Trophoblast cell (in vitro differentiated cells and primary cell): ENCODE measurements at regions not wholly inside any gene's neighbourhood (a gene's known extent, or its start where the extent isn't known, plus 50 kb on each side); places are given as distances from the start of the nearest gene placed in this dataset.

Source experiments
- DNase-seq, 2 donors: peaks; one replicate each; pipeline ENCODE4 v3.0.0-alpha.2; 2016
- H2AFZ ChIP-seq: 2 replicates; pipeline ENCODE4 v1.6.1; 2013; ENCODE audit warnings: low read length, moderate library complexity, mild to moderate bottlenecking; ENCODE audit not compliant: insufficient read depth, poor library complexity
- H2AK5ac ChIP-seq: 2 replicates; pipeline ENCODE4 v1.6.1; 2013; ENCODE audit warnings: mild to moderate bottlenecking, low read length
- H2BK120ac ChIP-seq: 2 replicates; pipeline ENCODE4 v1.6.1; 2013; ENCODE audit warnings: low read length, mild to moderate bottlenecking, moderate library complexity; ENCODE audit not compliant: insufficient read depth, poor library complexity
- H2BK12ac ChIP-seq: 2 replicates; pipeline ENCODE4 v1.6.1; 2013; ENCODE audit warnings: mild to moderate bottlenecking, low read length, moderate library complexity
- H2BK5ac ChIP-seq: 2 replicates; pipeline ENCODE4 v1.6.1; 2013; ENCODE audit warnings: low read length, low read depth, moderate library complexity, mild to moderate bottlenecking; ENCODE audit not compliant: poor library complexity
- H3K14ac ChIP-seq: 2 replicates; pipeline ENCODE4 v1.6.1; 2013; ENCODE audit warnings: mild to moderate bottlenecking, low read length
- H3K18ac ChIP-seq: 2 replicates; pipeline ENCODE4 v1.6.1; 2013; ENCODE audit warnings: mild to moderate bottlenecking, low read length
- H3K23ac ChIP-seq: 2 replicates; pipeline ENCODE4 v1.6.1; 2013; ENCODE audit warnings: low read length
- H3K27ac ChIP-seq: 2 replicates; pipeline ENCODE4 v1.5.1; 2013; ENCODE audit warnings: low read depth, mild to moderate bottlenecking, inconsistent platforms, low read length, moderate library complexity
- H3K27me3 ChIP-seq: 2 replicates; pipeline ENCODE4 v1.6.1; 2013; ENCODE audit warnings: inconsistent platforms, mild to moderate bottlenecking, low read length, moderate library complexity; ENCODE audit not compliant: insufficient read depth
- H3K36me3 ChIP-seq, 2 experiments: 1 replicate in 1 of 2; 2 replicates in 1 of 2; pipeline ENCODE4 v1.6.1; 2013; ENCODE audit warnings: low read length in 2 of 2, mild to moderate bottlenecking in 2 of 2, moderate library complexity in 1 of 2; ENCODE audit not compliant: insufficient read depth in 2 of 2, control insufficient read depth in 1 of 2
- H3K4ac ChIP-seq: 2 replicates; pipeline ENCODE4 v1.6.1; 2013; ENCODE audit warnings: low read depth, mild to moderate bottlenecking, low read length, moderate library complexity
- H3K4me1 ChIP-seq, 2 experiments: 1 replicate in 1 of 2; 2 replicates in 1 of 2; pipeline ENCODE4 v1.6.1; 2013; ENCODE audit warnings: low read length in 2 of 2, mild to moderate bottlenecking in 2 of 2, moderate library complexity in 1 of 2; ENCODE audit not compliant: insufficient read depth in 2 of 2, control insufficient read depth in 1 of 2
- H3K4me2 ChIP-seq: 2 replicates; pipeline ENCODE4 v1.6.1; 2013; ENCODE audit warnings: inconsistent platforms, mild to moderate bottlenecking, low read length, moderate library complexity
- H3K4me3 ChIP-seq: 2 replicates; pipeline ENCODE4 v1.5.1; 2013; ENCODE audit warnings: mild to moderate bottlenecking, low read depth, low read length, inconsistent platforms
- H3K79me1 ChIP-seq: one replicate; pipeline ENCODE4 v1.6.1; 2013; ENCODE audit warnings: low read length
- H3K79me2 ChIP-seq: 2 replicates; pipeline ENCODE4 v1.6.1; 2013; ENCODE audit warnings: low read length, mild to moderate bottlenecking; ENCODE audit not compliant: control insufficient read depth, insufficient read depth, poor library complexity
- H3K9ac ChIP-seq: 2 replicates; pipeline ENCODE4 v1.6.1; 2013; ENCODE audit warnings: mild to moderate bottlenecking, low read length
- H3K9me3 ChIP-seq: 2 replicates; pipeline ENCODE4 v1.6.1; 2013; ENCODE audit warnings: low read depth, mild to moderate bottlenecking, control low read depth, inconsistent platforms, low read length; ENCODE audit not compliant: insufficient read depth
- H4K12ac ChIP-seq: 2 replicates; pipeline ENCODE4 v1.6.1; 2013; ENCODE audit warnings: low read depth, mild to moderate bottlenecking, low read length, moderate library complexity
- H4K8ac ChIP-seq: 2 replicates; pipeline ENCODE4 v1.6.1; 2013; ENCODE audit warnings: low read depth, mild to moderate bottlenecking, low read length, moderate library complexity
- H4K91ac ChIP-seq: one replicate; pipeline ENCODE4 v1.6.1; 2013; ENCODE audit warnings: low read depth, mild to moderate bottlenecking, low read length, moderate library complexity
- WGBS: extraction: QIAGEN DNeasy Blood & Tissue Kit; methylation state at CpG from one replicate; pipeline ENCODE4 v1.1.7; 2013; ENCODE audit warnings: missing lambda C conversion rate; ENCODE audit not compliant: insufficient read length, insufficient coverage; ENCODE audit errors: extremely low coverage; 5-methylcytosine and 5-hydroxymethylcytosine counted together

GRCh38 chr15:29969562-29970401 is 113.0 kb upstream of the GOLGA8J start:
- Histone ChIP-seq H3K27ac (no peak overlapping the region), H3K79me1 (no peaks in the 10 kb centered on the region), H3K79me2 (no peaks in the 10 kb centered on the region), H3K23ac (no peak overlapping the region), H3K4me3 (no peak overlapping the region), H3K27me3 (peaks cover 32% of the 10 kb centered on the region), H3K14ac (no peak overlapping the region), H3K4ac (no peak overlapping the region), H3K4me2 (no peak overlapping the region), H4K12ac (no peak overlapping the region), H2AFZ (no peak overlapping the region), H4K91ac (no peak overlapping the region), H3K9me3 (peaks cover 2% of the 10 kb centered on the region), H2BK120ac (no peak overlapping the region), H3K18ac (no peak overlapping the region), H4K8ac (no peak overlapping the region), H2BK12ac (no peak overlapping the region), H3K9ac (no peak overlapping the region), H2BK5ac (no peak overlapping the region), H3K4me1 (peaks cover 0 to 4% of the 10 kb centered on the region in 2 experiments), H3K36me3 (no peaks in the 10 kb centered on the region), H2AK5ac (no peak overlapping the region)
- DNase-seq = no peak
- WGBS = no CpG with 5 or more reads among the region's 10 CpGs

DNA sequence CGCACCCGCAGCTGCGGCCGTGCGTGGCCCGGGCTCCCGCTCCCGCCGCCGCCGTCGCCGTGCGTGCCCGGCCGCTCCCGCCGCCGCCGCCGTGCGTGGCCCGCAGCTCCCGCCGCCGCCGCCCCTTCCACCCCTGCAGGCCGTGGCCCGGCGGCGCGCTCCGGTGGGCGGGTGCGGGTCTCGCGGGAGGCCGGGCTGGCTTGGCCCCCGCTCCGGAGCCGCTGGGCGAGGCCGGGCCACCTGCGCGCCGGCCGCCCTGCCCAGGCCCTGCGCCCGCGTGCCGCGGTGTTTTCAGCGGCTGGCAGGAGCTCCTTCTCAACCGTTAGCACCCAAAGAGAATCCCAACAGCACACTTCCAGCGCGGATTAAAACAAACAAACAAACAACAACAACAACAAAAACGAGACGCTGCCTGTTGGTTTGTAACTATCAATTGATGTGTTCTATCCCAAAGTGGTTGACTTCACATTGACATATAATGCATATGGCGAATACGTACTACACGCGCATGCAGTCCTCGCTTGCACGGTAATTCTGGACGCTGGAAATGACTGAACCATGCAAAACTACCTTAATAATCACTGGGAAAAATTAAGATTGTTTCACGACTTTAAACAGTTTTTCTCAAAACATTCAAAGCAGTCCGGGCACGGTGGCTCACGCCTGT is 113.7 kb upstream of the GOLGA8J start:
- Histone ChIP-seq H3K79me2 (no peaks in the 10 kb centered on the region), H3K14ac (no peak overlapping the region), H2BK120ac (no peak overlapping the region), H3K23ac (no peak overlapping the region), H2BK5ac (no peak overlapping the region), H3K4me2 (peak overlapping the region; percentile 81), H3K4me3 (peak overlapping the region; percentile 67), H3K18ac (no peak overlapping the region), H2BK12ac (no peak overlapping the region), H3K9me3 (peaks cover 2% of the 10 kb centered on the region), H4K91ac (no peak overlapping the region), H4K12ac (no peak overlapping the region), H3K9ac (no peak overlapping the region), H3K27ac (no peak overlapping the region), H3K79me1 (no peaks in the 10 kb centered on the region), H3K4ac (no peak overlapping the region), H2AK5ac (no peak overlapping the region), H3K27me3 (peaks cover 32% of the 10 kb centered on the region), H3K4me1 (peaks cover 0 to 4% of the 10 kb centered on the region in 2 experiments), H3K36me3 (no peaks in the 10 kb centered on the region), H2AFZ (peak overlapping the region; percentile 52), H4K8ac (no peak overlapping the region)
- no CpG with 5 or more reads among the region's 69 CpGs for WGBS
- peak in 1 of 2 donors; percentile 16 for DNase-seq

DNA sequence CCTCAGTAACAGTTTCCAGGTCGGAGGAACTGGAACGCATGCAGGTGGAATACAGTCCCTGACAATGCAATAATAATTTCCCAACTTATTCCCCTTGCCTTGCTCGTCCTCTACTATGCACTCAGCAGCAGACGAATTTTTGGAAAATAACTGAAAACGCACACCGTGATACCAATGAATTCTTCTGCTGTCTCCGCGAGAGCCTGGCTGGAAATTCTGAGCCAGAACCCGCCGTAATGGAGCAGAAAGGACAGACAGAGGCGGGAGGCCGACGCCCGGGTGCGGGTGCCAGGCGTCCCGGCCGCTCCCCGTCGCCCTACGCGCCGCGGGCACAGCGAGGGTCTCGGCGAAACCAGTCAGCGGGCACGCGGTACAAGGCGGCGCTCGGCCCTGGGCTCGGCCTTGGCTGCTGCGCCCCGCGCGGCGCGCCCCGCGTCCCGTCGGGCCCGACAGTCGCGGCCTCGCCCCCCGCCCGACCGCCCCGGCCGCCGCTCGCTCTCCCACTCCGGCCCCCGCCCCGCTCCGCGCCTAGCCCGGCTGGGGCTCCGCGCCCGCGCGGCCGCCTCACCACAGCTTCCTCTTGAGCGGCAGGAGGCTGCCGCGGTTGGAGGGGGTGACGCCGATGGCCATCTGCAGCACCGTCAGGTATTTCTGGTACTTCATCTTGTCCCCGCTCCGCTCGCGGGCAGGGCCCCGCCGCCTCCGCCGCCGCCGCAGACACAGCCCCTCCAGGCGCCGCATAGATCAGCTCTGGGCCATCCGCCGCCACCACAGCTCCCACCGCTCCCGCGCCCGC is 114.5 kb upstream of the GOLGA8J start:
- H3K9ac ChIP-seq = no peak overlapping the region
- no peak overlapping the region for H4K91ac ChIP-seq
- no peak overlapping the region for H3K18ac ChIP-seq
- peak in 1 of 2 donors; percentile 33 for DNase-seq
- peaks cover 0 to 4% of the 10 kb centered on the region in 2 experiments for H3K4me1 ChIP-seq
- H3K27me3 ChIP-seq = peaks cover 32% of the 10 kb centered on the region
- H3K14ac ChIP-seq = no peak overlapping the region
- H3K79me2 ChIP-seq = no peaks in the 10 kb centered on the region
- no peaks in the 10 kb centered on the region for H3K36me3 ChIP-seq
- no peak overlapping the region for H4K12ac ChIP-seq
- no peak overlapping the region for H2BK120ac ChIP-seq
- H3K23ac ChIP-seq = no peak overlapping the region
- H2BK5ac ChIP-seq = no peak overlapping the region
- H3K4me3 ChIP-seq = peak overlapping the region; percentile 67
- H3K4ac ChIP-seq = no peak overlapping the region
- H3K9me3 ChIP-seq = peaks cover 2% of the 10 kb centered on the region
- no peaks in the 10 kb centered on the region for H3K79me1 ChIP-seq
- H2AK5ac ChIP-seq = no peak overlapping the region
- peak overlapping the region; percentile 81 for H3K4me2 ChIP-seq
- no peak overlapping the region for H2BK12ac ChIP-seq
- no peak overlapping the region for H4K8ac ChIP-seq
- H2AFZ ChIP-seq = peak overlapping the region; percentile 52
- no peak overlapping the region for H3K27ac ChIP-seq
- no CpG with 5 or more reads among the region's 91 CpGs for WGBS

DNA sequence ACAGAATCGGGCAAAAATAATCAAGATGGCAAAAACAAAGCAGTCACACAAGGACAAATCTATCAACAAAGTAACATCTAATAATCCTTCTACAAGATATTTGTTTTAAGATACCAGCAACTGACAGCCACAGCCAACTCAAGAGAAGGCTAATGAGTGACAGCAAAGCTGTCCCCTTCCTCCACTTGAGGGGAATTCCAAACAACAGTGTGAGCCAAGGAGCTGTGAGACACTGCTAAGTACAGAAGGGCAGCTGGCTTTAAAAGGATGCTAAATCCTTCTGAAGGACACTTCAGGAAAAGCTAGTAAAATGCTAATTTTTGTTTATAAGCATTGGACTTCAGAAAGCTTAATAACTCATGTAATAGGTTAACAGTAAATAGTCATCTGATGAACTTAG is 120.3 kb upstream of the GOLGA8J start:
- H3K9ac ChIP-seq = no peak overlapping the region
- WGBS = no CpG with 5 or more reads among the region's 1 CpG
- no peak overlapping the region for H3K4ac ChIP-seq
- no peak overlapping the region for H3K27ac ChIP-seq
- no peak overlapping the region for H3K4me2 ChIP-seq
- H3K36me3 ChIP-seq = no peaks in the 10 kb centered on the region
- H3K79me2 ChIP-seq = no peaks in the 10 kb centered on the region
- no peaks in the 10 kb centered on the region for H3K4me1 ChIP-seq
- H4K91ac ChIP-seq = no peak overlapping the region
- H3K27me3 ChIP-seq = peaks cover 6% of the 10 kb centered on the region
- H2BK120ac ChIP-seq = no peak overlapping the region
- H3K79me1 ChIP-seq = no peaks in the 10 kb centered on the region
- no peak overlapping the region for H3K18ac ChIP-seq
- H2AFZ ChIP-seq = no peak overlapping the region
- no peak for DNase-seq
- no peak overlapping the region for H4K8ac ChIP-seq
- H3K4me3 ChIP-seq = no peak overlapping the region
- H2AK5ac ChIP-seq = no peak overlapping the region
- no peaks in the 10 kb centered on the region for H3K9me3 ChIP-seq
- H2BK5ac ChIP-seq = no peak overlapping the region
- no peak overlapping the region for H4K12ac ChIP-seq
- H3K23ac ChIP-seq = no peak overlapping the region
- no peak overlapping the region for H3K14ac ChIP-seq
- no peak overlapping the region for H2BK12ac ChIP-seq
